Gastroesophageal sphincter (tissue), 3 donors: ENCODE measurements at regions not wholly inside any gene's neighbourhood (a gene's known extent, or its start where the extent isn't known, plus 50 kb on each side); places are given as distances from the start of the nearest gene placed in this dataset.

Experiments
- EP300 ChIP-seq: sonication (generic); formaldehyde crosslinking; IDR thresholded peaks from one replicate; pipeline ENCODE4 v1.6.1; 2017; ENCODE audit warnings: antibody characterized with exemption, mild to moderate bottlenecking
- POLR2A ChIP-seq, 2 donors: fragments of 450-650 bp; IDR thresholded peaks; one replicate each; pipeline ENCODE4 v1.6.1; 2017; ENCODE audit warnings: antibody characterized with exemption in 2 of 2, mild to moderate bottlenecking in 2 of 2, moderate library complexity in 1 of 2
- POLR2AphosphoS5 ChIP-seq: sonication (generic); formaldehyde crosslinking; IDR thresholded peaks from one replicate; pipeline ENCODE4 v1.6.1; 2017; ENCODE audit warnings: antibody characterized with exemption
- TF ChIP-seq, protein P1 (sequence below), 4 experiments: fragments of 200-600 bp in 2 of 4; fragments of 450-650 bp in 2 of 4; sonication (generic) in 1 of 4; IDR thresholded peaks; one replicate each; pipeline ENCODE4 v1.5.1; 2017 to 2019; ENCODE audit warnings: antibody characterized with exemption in 4 of 4, mild to moderate bottlenecking in 2 of 4, moderate library complexity in 2 of 4

- TF ChIP-seq POLR2A (IDR thresholded peaks at IDR 0.05) (no peak), EP300 (no peak), POLR2AphosphoS5 (no peak)
- TF ChIP-seq, protein P1, sequence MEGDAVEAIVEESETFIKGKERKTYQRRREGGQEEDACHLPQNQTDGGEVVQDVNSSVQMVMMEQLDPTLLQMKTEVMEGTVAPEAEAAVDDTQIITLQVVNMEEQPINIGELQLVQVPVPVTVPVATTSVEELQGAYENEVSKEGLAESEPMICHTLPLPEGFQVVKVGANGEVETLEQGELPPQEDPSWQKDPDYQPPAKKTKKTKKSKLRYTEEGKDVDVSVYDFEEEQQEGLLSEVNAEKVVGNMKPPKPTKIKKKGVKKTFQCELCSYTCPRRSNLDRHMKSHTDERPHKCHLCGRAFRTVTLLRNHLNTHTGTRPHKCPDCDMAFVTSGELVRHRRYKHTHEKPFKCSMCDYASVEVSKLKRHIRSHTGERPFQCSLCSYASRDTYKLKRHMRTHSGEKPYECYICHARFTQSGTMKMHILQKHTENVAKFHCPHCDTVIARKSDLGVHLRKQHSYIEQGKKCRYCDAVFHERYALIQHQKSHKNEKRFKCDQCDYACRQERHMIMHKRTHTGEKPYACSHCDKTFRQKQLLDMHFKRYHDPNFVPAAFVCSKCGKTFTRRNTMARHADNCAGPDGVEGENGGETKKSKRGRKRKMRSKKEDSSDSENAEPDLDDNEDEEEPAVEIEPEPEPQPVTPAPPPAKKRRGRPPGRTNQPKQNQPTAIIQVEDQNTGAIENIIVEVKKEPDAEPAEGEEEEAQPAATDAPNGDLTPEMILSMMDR (IDR thresholded peaks at IDR 0.05) = no peak
These were observed 122.0 kb upstream of the FNDC3A start for GRCh38 chr13:48853728-48854102.
